H1 (cell line): ENCODE measurements at regions not wholly inside any gene's neighbourhood (a gene's known extent, or its start where the extent isn't known, plus 50 kb on each side); places are given as distances from the start of the nearest gene placed in this dataset.

ENCODE experiments used
- CTCF ChIA-PET: fragments of 300-600 bp; sonication (Branson Sonifier 250); formaldehyde crosslinking; loops from one replicate; lab custom pipeline; 2021; ENCODE audit not compliant: partially characterized antibody; lab: Charles Lee
- POLR2A ChIA-PET: fragments of 300-600 bp; sonication (Branson Sonifier 250); formaldehyde crosslinking; loops from one replicate; lab custom pipeline; 2021; ENCODE audit warnings: inconsistent platforms; ENCODE audit not compliant: partially characterized antibody; lab: Charles Lee
- DNase-seq, 2 experiments: peaks; one replicate each; pipeline versions ENCODE4 v3.0.0 to v3.0.0-alpha.2; 2010 to 2022; ENCODE audit warnings: low spot score in 2 of 2, low read depth in 1 of 2, mixed read lengths in 1 of 2
- FAIRE-seq: peaks from 2 replicates; lab custom pipeline; 2011; peaks lifted over from hg19 to GRCh38; lab: Jason Lieb, UNC
- H2AFZ ChIP-seq: 2 replicates; pipeline ENCODE4 v1.8.1; 2012; ENCODE audit warnings: low read length, inconsistent platforms
- H2AK5ac ChIP-seq: 2 replicates; pipeline ENCODE4 v1.6.1; 2013; ENCODE audit warnings: low read depth, low read length
- H2BK120ac ChIP-seq: replicated peaks from 2 replicates; pipeline ENCODE3; 2013; ENCODE audit warnings: low read depth, low read length, inconsistent platforms
- H2BK12ac ChIP-seq: 2 replicates; pipeline ENCODE4 v1.6.1; 2013; ENCODE audit warnings: low read depth, low read length
- H2BK15ac ChIP-seq: 2 replicates; pipeline ENCODE4 v1.6.1; 2013; ENCODE audit warnings: low read length
- H2BK20ac ChIP-seq: 2 replicates; pipeline ENCODE4 v1.6.1; 2013; ENCODE audit warnings: low read length
- H2BK5ac ChIP-seq: 2 replicates; pipeline ENCODE4 v1.6.1; 2013; ENCODE audit warnings: low read depth, low read length
- H3K14ac ChIP-seq: 2 replicates; pipeline ENCODE4 v1.6.1; 2013; ENCODE audit warnings: inconsistent platforms; ENCODE audit not compliant: insufficient read length
- H3K18ac ChIP-seq: 2 replicates; pipeline ENCODE4 v1.6.1; 2013; ENCODE audit warnings: low read length; ENCODE audit errors: extremely low read depth
- H3K23ac ChIP-seq: 2 replicates; pipeline ENCODE4 v1.6.1; 2013; ENCODE audit warnings: inconsistent platforms; ENCODE audit not compliant: insufficient read length
- H3K23me2 ChIP-seq: 2 replicates; pipeline ENCODE4 v1.6.1; 2013; ENCODE audit warnings: low read depth, low read length
- H3K27ac ChIP-seq: 2 replicates; pipeline ENCODE4 v1.6.1; 2011; ENCODE audit warnings: low read depth, low read length, inconsistent platforms
- H3K27me3 ChIP-seq, 4 experiments: replicated peaks in 1 of 4; 1 replicate in 1 of 4; 2 replicates in 3 of 4; pipeline versions ENCODE4 v1.6.1 to v1.8.1; 2011 to 2013; ENCODE audit warnings: low read length in 3 of 4, mild to moderate bottlenecking in 3 of 4, inconsistent platforms in 2 of 4, mixed read lengths in 2 of 4, moderate library complexity in 1 of 4; ENCODE audit not compliant: control insufficient read depth in 3 of 4, insufficient read depth in 3 of 4; ENCODE audit errors: extremely low read depth in 1 of 4
- H3K36me3 ChIP-seq, 4 experiments: 2 replicates each; pipeline versions ENCODE4 v1.6.1 to v1.8.1; 2011 to 2013; ENCODE audit warnings: mild to moderate bottlenecking in 4 of 4, low read length in 3 of 4, moderate library complexity in 2 of 4, control low read depth in 1 of 4, inconsistent platforms in 1 of 4; ENCODE audit not compliant: insufficient read depth in 4 of 4, control insufficient read depth in 2 of 4
- H3K4ac ChIP-seq: replicated peaks from 2 replicates; pipeline ENCODE3; 2013; ENCODE audit warnings: low read length, low read depth, mixed read lengths, inconsistent platforms; ENCODE audit not compliant: insufficient read length
- H3K4me1 ChIP-seq, 4 experiments: replicated peaks in 1 of 4; 1 replicate in 1 of 4; 2 replicates in 3 of 4; pipeline versions ENCODE4 v1.6.1 to v1.8.1; 2011 to 2013; ENCODE audit warnings: low read length in 3 of 4, inconsistent platforms in 2 of 4, mixed read lengths in 1 of 4; ENCODE audit not compliant: insufficient read depth in 4 of 4, control insufficient read depth in 3 of 4
- H3K4me2 ChIP-seq, 2 experiments: 2 replicates each; pipeline versions ENCODE4 v1.6.1 to v1.8.1; 2011 to 2013; ENCODE audit warnings: low read depth in 2 of 2, low read length in 2 of 2, control low read depth in 1 of 2, inconsistent platforms in 1 of 2, mild to moderate bottlenecking in 1 of 2; ENCODE audit not compliant: insufficient read depth in 1 of 2
- H3K4me3 ChIP-seq, 4 experiments: fragments of 200-600, 300-600 bp in 1 of 4; sonication (generic), shearing (Covaris generic), sonication (Bioruptor Twin) in 1 of 4; 2 replicates each; pipeline versions ENCODE4 v1.5.1 to v1.8.1; 2011 to 2016; ENCODE audit warnings: low read length in 4 of 4, low read depth in 3 of 4, control low read depth in 2 of 4, inconsistent platforms in 2 of 4, mild to moderate bottlenecking in 2 of 4, mixed read lengths in 1 of 4, moderate library complexity in 1 of 4; ENCODE audit not compliant: insufficient read depth in 2 of 4; ENCODE audit errors: extremely low read depth in 1 of 4
- H3K56ac ChIP-seq: replicated peaks from 2 replicates; pipeline ENCODE3; 2013; ENCODE audit warnings: low read depth, mild to moderate bottlenecking, mixed read lengths, low read length, inconsistent platforms; ENCODE audit not compliant: insufficient read length
- H3K79me1 ChIP-seq: 2 replicates; pipeline ENCODE4 v1.6.1; 2013; ENCODE audit warnings: low read depth, low read length, control low read depth
- H3K79me2 ChIP-seq, 2 experiments: 2 replicates each; pipeline versions ENCODE4 v1.6.1 to v1.8.1; 2012 to 2013; ENCODE audit warnings: low read length in 2 of 2, mild to moderate bottlenecking in 2 of 2, inconsistent platforms in 1 of 2; ENCODE audit not compliant: insufficient read depth in 2 of 2, control insufficient read depth in 1 of 2
- H3K9ac ChIP-seq, 4 experiments: replicated peaks in 1 of 4; 1 replicate in 1 of 4; 2 replicates in 3 of 4; pipeline versions ENCODE4 v1.6.1 to v1.8.1; 2011 to 2013; ENCODE audit warnings: low read depth in 3 of 4, low read length in 3 of 4, control low read depth in 2 of 4, mild to moderate bottlenecking in 2 of 4, moderate library complexity in 2 of 4, inconsistent platforms in 1 of 4; ENCODE audit errors: extremely low read depth in 1 of 4
- H3K9me3 ChIP-seq, 2 experiments: 2 replicates each; pipeline versions ENCODE4 v1.6.1 to v1.8.1; 2012 to 2013; ENCODE audit warnings: mild to moderate bottlenecking in 2 of 2, moderate library complexity in 2 of 2, control low read depth in 1 of 2, inconsistent platforms in 1 of 2, low read depth in 1 of 2, low read length in 1 of 2, mixed read lengths in 1 of 2; ENCODE audit not compliant: insufficient read depth in 2 of 2
- H4K20me1 ChIP-seq, 2 experiments: replicated peaks in 1 of 2; 2 replicates each; pipeline versions ENCODE3 to v1.8.1; 2011 to 2013; ENCODE audit warnings: inconsistent platforms in 2 of 2, low read length in 2 of 2, mild to moderate bottlenecking in 1 of 2; ENCODE audit not compliant: insufficient read depth in 2 of 2, control insufficient read depth in 1 of 2
- H4K5ac ChIP-seq: 2 replicates; pipeline ENCODE4 v1.6.1; 2013; ENCODE audit warnings: low read length, low read depth, mixed read lengths, inconsistent platforms; ENCODE audit not compliant: insufficient read length
- H4K8ac ChIP-seq: 2 replicates; pipeline ENCODE4 v1.8.0; 2013; ENCODE audit warnings: mild to moderate bottlenecking, moderate library complexity, low read length, inconsistent platforms; ENCODE audit not compliant: insufficient read depth; ENCODE audit errors: extremely low read depth
- H4K91ac ChIP-seq: replicated peaks from 2 replicates; pipeline ENCODE3; 2013; ENCODE audit warnings: low read length, mixed read lengths, inconsistent platforms; ENCODE audit not compliant: insufficient read length
- CBX8 ChIP-seq: fragments of 300-800, 300-1000 bp; sonication (generic); IDR thresholded peaks from 2 replicates; pipeline ENCODE4 v1.7.1; 2016; ENCODE audit warnings: low read depth, low read length, borderline replicate concordance
- CHD1 ChIP-seq: IDR thresholded peaks from 2 replicates; pipeline ENCODE4 v1.6.1; 2012; ENCODE audit warnings: low read depth, low read length, improper control_type of control experiment
- EP300 ChIP-seq, 2 experiments: IDR thresholded peaks; 1 replicate in 1 of 2; 2 replicates in 1 of 2; pipeline ENCODE4 v1.6.1; 2011 to 2012; ENCODE audit warnings: low read depth in 2 of 2, low read length in 2 of 2, mild to moderate bottlenecking in 2 of 2, borderline replicate concordance in 1 of 2, inconsistent platforms in 1 of 2, moderate library complexity in 1 of 2
- GTF2F1 ChIP-seq: IDR thresholded peaks from 2 replicates; pipeline ENCODE4 v1.6.1; 2012; ENCODE audit warnings: low read depth, low read length, improper control_type of control experiment, borderline replicate concordance
- HDAC2 ChIP-seq, 2 experiments: fragments of 300-600 bp in 1 of 2; sonication (generic) in 1 of 2; IDR thresholded peaks; 2 replicates each; pipeline ENCODE4 v1.6.1; 2011 to 2012; ENCODE audit warnings: low read depth in 2 of 2, low read length in 2 of 2, mild to moderate bottlenecking in 2 of 2, moderate library complexity in 2 of 2, borderline replicate concordance in 1 of 2, inconsistent platforms in 1 of 2
- JUN ChIP-seq: IDR thresholded peaks from 2 replicates; pipeline ENCODE4 v1.6.1; 2011; ENCODE audit warnings: low read depth, mild to moderate bottlenecking, improper control_type of control experiment, low read length
- KDM4A ChIP-seq: IDR thresholded peaks from one replicate; pipeline ENCODE4 v1.7.1; 2012; ENCODE audit warnings: low read depth, mild to moderate bottlenecking, moderate library complexity, low read length, inconsistent platforms; ENCODE audit not compliant: severe bottlenecking
- PHF8 ChIP-seq: fragments of 200-600 bp; sonication (generic); conservative IDR thresholded peaks from 2 replicates; pipeline ENCODE4 v1.7.1; 2012; ENCODE audit warnings: low read depth, mild to moderate bottlenecking, inconsistent platforms, low read length, moderate library complexity
- SIN3A ChIP-seq, 2 experiments: IDR thresholded peaks in 1 of 2; conservative IDR thresholded peaks in 1 of 2; 2 replicates each; pipeline ENCODE4 v1.6.1; 2011 to 2012; ENCODE audit warnings: low read length in 2 of 2, improper control_type of control experiment in 1 of 2, low read depth in 1 of 2, mild to moderate bottlenecking in 1 of 2
- SUZ12 ChIP-seq: fragments of 200-600 bp; sonication (generic); IDR thresholded peaks from 2 replicates; pipeline ENCODE4 v1.6.1; 2012; ENCODE audit warnings: mild to moderate bottlenecking, inconsistent platforms, low read length, moderate library complexity, mixed read lengths
- TCF12 ChIP-seq: IDR thresholded peaks from 2 replicates; pipeline ENCODE4 v1.6.1; 2011; ENCODE audit warnings: low read depth, mild to moderate bottlenecking, low read length
- WGBS, 2 experiments: shearing (Covaris generic) in 1 of 2; methylation state at CpG; one replicate each; pipeline versions ENCODE4 v1.1.6 to v1.1.7; 2013 to 2015; ENCODE audit warnings: low lambda C conversion rate in 2 of 2, mixed read lengths in 2 of 2, inconsistent platforms in 1 of 2, low coverage in 1 of 2, missing lambda C conversion rate in 1 of 2; ENCODE audit not compliant: insufficient replicate concordance in 2 of 2, insufficient coverage in 1 of 2, insufficient read length in 1 of 2; ENCODE audit errors: extremely low coverage in 1 of 2, missing lambda C conversion rate in 1 of 2; 5-methylcytosine and 5-hydroxymethylcytosine counted together

GRCh38 chr10:3980660-3981059 lies 195.7 kb upstream of the KLF6 start:
- H2AK5ac ChIP-seq: no peak overlapping the region
- no peak overlapping the region for H3K4ac ChIP-seq
- WGBS, 2 experiments: 95% methylated on average over 1 of the region's 1 CpG; no CpG with 5 or more reads in 1 of the 2 experiments
- H4K91ac ChIP-seq: no peak overlapping the region
- no peak overlapping the region for H2BK15ac ChIP-seq
- no peaks in the 10 kb centered on the region for H3K79me1 ChIP-seq
- no peak overlapping the region for H3K14ac ChIP-seq
- H3K9ac ChIP-seq: no peak overlapping the region
- no peaks in the 10 kb centered on the region for H4K20me1 ChIP-seq
- no peak for DNase-seq
- no peak overlapping the region for H2BK20ac ChIP-seq
- H3K4me2 ChIP-seq: no peak overlapping the region
- no peaks in the 10 kb centered on the region for H3K79me2 ChIP-seq
- H3K56ac ChIP-seq: no peak overlapping the region
- CTCF ChIA-PET: no interaction called here
- no peaks in the 10 kb centered on the region for H3K4me1 ChIP-seq
- no peaks in the 10 kb centered on the region; a peak in 1 of 4 replicates for H3K9me3 ChIP-seq
- no peak overlapping the region for H3K27ac ChIP-seq
- no peaks in the 10 kb centered on the region for H3K27me3 ChIP-seq
- no peak overlapping the region for H4K5ac ChIP-seq
- no peak overlapping the region for H3K23ac ChIP-seq
- TF ChIP-seq HDAC2 (IDR thresholded peaks at IDR 0.05; ENCODE audit: borderline replicate concordance in 1 of 2, low read depth in 2 of 2, low read length in 2 of 2) (no peak), GTF2F1 (no peak), CHD1 (no peak), SIN3A (conservative IDR thresholded peaks at IDR 0.05 in 1 of 2, IDR thresholded peaks at IDR 0.05 in 1 of 2; ENCODE audit: low read depth in 1 of 2, low read length in 2 of 2) (no peak), TCF12 (no peak), JUN (no peak), EP300 (IDR thresholded peaks at IDR 0.05; ENCODE audit: borderline replicate concordance in 1 of 2, low read depth in 2 of 2, low read length in 2 of 2) (no peak), PHF8 (no peak), CBX8 (no peak), KDM4A (no peak), SUZ12 (no peak)
- TF ChIP-seq, all 59 proteins: peak for 0
- no peak overlapping the region for H2BK5ac ChIP-seq
- no peak for FAIRE-seq
- no peak overlapping the region for H2BK120ac ChIP-seq
- no peak overlapping the region for H2AFZ ChIP-seq
- no peak overlapping the region for H2BK12ac ChIP-seq
- no peaks in the 10 kb centered on the region for H3K36me3 ChIP-seq
- H4K8ac ChIP-seq: no peak overlapping the region
- no peaks in the 10 kb centered on the region for H3K23me2 ChIP-seq
- no peak overlapping the region for H3K18ac ChIP-seq
- POLR2A ChIA-PET: no interaction called here
- H3K4me3 ChIP-seq: no peak overlapping the region
